ENCODE measurements at regions not wholly inside any gene's neighbourhood (a gene's known extent, or its start where the extent isn't known, plus 50 kb on each side); places are given as distances from the start of the nearest gene placed in this dataset.

DNA sequence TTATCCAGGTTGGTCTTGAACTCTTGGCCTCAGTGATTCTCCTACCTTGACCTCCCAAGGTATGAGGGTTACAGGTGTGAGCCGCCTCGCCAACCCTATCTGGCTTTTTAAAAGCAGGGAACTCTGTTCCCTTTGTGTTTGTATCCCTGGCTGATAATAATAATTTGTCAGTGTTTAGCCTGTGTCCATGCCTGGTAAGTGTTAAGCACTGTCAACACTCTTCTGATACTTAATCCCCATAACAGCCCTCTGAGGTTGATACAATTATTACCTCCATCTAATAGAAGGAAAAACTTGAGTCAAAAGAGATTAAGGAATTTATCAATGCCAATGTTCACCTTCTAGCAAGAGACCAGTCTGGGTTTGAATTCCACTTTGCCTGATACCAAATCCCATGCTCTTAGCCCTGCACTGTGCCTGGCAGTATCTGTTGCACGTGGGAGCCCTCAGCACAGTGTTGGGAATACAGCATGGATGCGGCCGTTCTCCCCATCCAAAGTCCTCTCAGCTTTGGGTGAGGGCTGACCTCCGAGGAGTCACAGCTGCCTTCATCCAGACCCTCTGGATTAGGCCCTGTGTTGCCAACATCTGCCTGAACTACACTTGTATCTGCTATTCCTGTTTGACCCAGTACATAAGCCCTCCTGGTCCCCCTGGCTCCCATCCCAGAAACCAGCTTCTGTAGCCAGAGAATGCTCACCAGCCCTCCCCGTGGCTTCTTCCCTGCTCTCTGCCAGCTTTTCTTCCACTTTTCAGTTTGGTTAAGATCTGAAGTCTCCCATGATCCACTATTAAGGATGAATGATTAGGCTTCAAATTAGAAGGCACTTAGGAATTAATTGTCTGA, 335.6 kb upstream of the ASIC2 start:
- DNase-seq (no peak), ATAC-seq (replicated peaks in 1 of 4) (no peak)
- H3K4me3 ChIP-seq (ENCODE audit: control insufficient read depth in 1 of 2, extremely low read depth in 1 of 2, low read length in 1 of 2) = no peak overlapping the region
- peaks cover 7 to 12% (median 11%) of the 10 kb centered on the region in 3 donors for H3K9me3 Mint-ChIP-seq
- no peak overlapping the region for H3K4me3 Mint-ChIP-seq
- no peaks in the 10 kb centered on the region for H3K9me3 ChIP-seq
- ChIA-PET CTCF (no interaction called here), POLR2A (no interaction called here)
- no peak overlapping the region for H3K27ac Mint-ChIP-seq
- 73% methylated on average over 5 of the region's 7 CpGs for WGBS (ENCODE audit: insufficient coverage)
- no peaks in the 10 kb centered on the region for H3K36me3 ChIP-seq (ENCODE audit: control insufficient read depth in 2 of 2, extremely low read depth in 1 of 2, insufficient read depth in 1 of 2, low read length in 1 of 2)
- no peaks in the 10 kb centered on the region for H3K4me1 Mint-ChIP-seq
- no peaks in the 10 kb centered on the region for H3K36me3 Mint-ChIP-seq
- H3K27me3 Mint-ChIP-seq = peaks cover 14 to 21% of the 10 kb centered on the region in 2 donors
- no peaks in the 10 kb centered on the region for H3K4me1 ChIP-seq (ENCODE audit: control insufficient read depth in 1 of 2, extremely low read depth in 1 of 2, insufficient read depth in 2 of 2, low read length in 2 of 2)
- no peak overlapping the region for H3K27ac ChIP-seq (ENCODE audit: low read length)
- H3K27me3 ChIP-seq (replicated peaks in 1 of 2; ENCODE audit: control insufficient read depth in 2 of 2, extremely low read depth in 1 of 2, insufficient read depth in 2 of 2, low read length in 1 of 2) = peaks cover 0 to 7% of the 10 kb centered on the region in 2 experiments

GRCh38 chr17:33633446-33633845, 340.4 kb upstream of the ASIC2 start:
- no peaks in the 10 kb centered on the region for H3K36me3 ChIP-seq (ENCODE audit: control insufficient read depth in 2 of 2, extremely low read depth in 1 of 2, insufficient read depth in 1 of 2, low read length in 1 of 2)
- peaks cover 2 to 4% of the 10 kb centered on the region in 2 experiments for H3K4me1 ChIP-seq (ENCODE audit: control insufficient read depth in 1 of 2, extremely low read depth in 1 of 2, insufficient read depth in 2 of 2, low read length in 2 of 2)
- H3K4me3 ChIP-seq (ENCODE audit: control insufficient read depth in 1 of 2, extremely low read depth in 1 of 2, low read length in 1 of 2) = no peak overlapping the region
- H3K27me3 ChIP-seq (replicated peaks in 1 of 2; ENCODE audit: control insufficient read depth in 2 of 2, extremely low read depth in 1 of 2, insufficient read depth in 2 of 2, low read length in 1 of 2) = peaks cover 0 to 7% of the 10 kb centered on the region in 2 experiments
- ChIA-PET POLR2A (no interaction called here), CTCF (no interaction called here)
- no peaks in the 10 kb centered on the region for H3K36me3 Mint-ChIP-seq
- H3K27me3 Mint-ChIP-seq = peaks cover 14 to 19% of the 10 kb centered on the region in 2 donors
- peaks cover 3% of the 10 kb centered on the region for H3K9me3 ChIP-seq
- H3K27ac Mint-ChIP-seq = no peak overlapping the region
- no peak for ATAC-seq (replicated peaks in 1 of 4)
- H3K27ac ChIP-seq (ENCODE audit: low read length) = no peak overlapping the region
- DNase-seq = no peak
- no peak overlapping the region for H3K4me3 Mint-ChIP-seq
- 79% methylated on average over 6 of the region's 6 CpGs for WGBS (ENCODE audit: insufficient coverage)
- H3K9me3 Mint-ChIP-seq = peaks cover 19 to 26% (median 24%) of the 10 kb centered on the region in 3 donors
- peaks cover 8 to 12% (median 11%) of the 10 kb centered on the region in 3 donors for H3K4me1 Mint-ChIP-seq

- no peaks in the 10 kb centered on the region for H3K36me3 Mint-ChIP-seq
- Histone ChIP-seq H3K4me1 (ENCODE audit: control insufficient read depth in 1 of 2, extremely low read depth in 1 of 2, insufficient read depth in 2 of 2, low read length in 2 of 2) (peaks cover 2 to 4% of the 10 kb centered on the region in 2 experiments), H3K27ac (ENCODE audit: low read length) (no peak overlapping the region), H3K9me3 (peaks cover 3% of the 10 kb centered on the region), H3K4me3 (ENCODE audit: control insufficient read depth in 1 of 2, extremely low read depth in 1 of 2, low read length in 1 of 2) (no peak overlapping the region), H3K27me3 (replicated peaks in 1 of 2; ENCODE audit: control insufficient read depth in 2 of 2, extremely low read depth in 1 of 2, insufficient read depth in 2 of 2, low read length in 1 of 2) (peaks cover 0 to 7% of the 10 kb centered on the region in 2 experiments), H3K36me3 (ENCODE audit: control insufficient read depth in 2 of 2, extremely low read depth in 1 of 2, insufficient read depth in 1 of 2, low read length in 1 of 2) (no peaks in the 10 kb centered on the region)
- POLR2A ChIA-PET = no interaction called here
- peaks cover 14 to 17% (median 16%) of the 10 kb centered on the region in 3 donors for H3K9me3 Mint-ChIP-seq
- CTCF ChIA-PET = no interaction called here
- peaks cover 8 to 12% (median 11%) of the 10 kb centered on the region in 3 donors for H3K4me1 Mint-ChIP-seq
- DNase-seq = no peak
- WGBS (ENCODE audit: insufficient coverage) = 39% methylated on average over 2 of the region's 3 CpGs
- H3K27me3 Mint-ChIP-seq = peaks cover 3 to 11% of the 10 kb centered on the region in 2 donors
- no peak for ATAC-seq (replicated peaks in 1 of 4)
- peak overlapping the region; percentile 28 for H3K27ac Mint-ChIP-seq
- peak overlapping the region in 1 of 3 donors; percentile 39 for H3K4me3 Mint-ChIP-seq
Observed at GRCh38 chr17:33637534-33637933, 344.4 kb upstream of the ASIC2 start.

DNA sequence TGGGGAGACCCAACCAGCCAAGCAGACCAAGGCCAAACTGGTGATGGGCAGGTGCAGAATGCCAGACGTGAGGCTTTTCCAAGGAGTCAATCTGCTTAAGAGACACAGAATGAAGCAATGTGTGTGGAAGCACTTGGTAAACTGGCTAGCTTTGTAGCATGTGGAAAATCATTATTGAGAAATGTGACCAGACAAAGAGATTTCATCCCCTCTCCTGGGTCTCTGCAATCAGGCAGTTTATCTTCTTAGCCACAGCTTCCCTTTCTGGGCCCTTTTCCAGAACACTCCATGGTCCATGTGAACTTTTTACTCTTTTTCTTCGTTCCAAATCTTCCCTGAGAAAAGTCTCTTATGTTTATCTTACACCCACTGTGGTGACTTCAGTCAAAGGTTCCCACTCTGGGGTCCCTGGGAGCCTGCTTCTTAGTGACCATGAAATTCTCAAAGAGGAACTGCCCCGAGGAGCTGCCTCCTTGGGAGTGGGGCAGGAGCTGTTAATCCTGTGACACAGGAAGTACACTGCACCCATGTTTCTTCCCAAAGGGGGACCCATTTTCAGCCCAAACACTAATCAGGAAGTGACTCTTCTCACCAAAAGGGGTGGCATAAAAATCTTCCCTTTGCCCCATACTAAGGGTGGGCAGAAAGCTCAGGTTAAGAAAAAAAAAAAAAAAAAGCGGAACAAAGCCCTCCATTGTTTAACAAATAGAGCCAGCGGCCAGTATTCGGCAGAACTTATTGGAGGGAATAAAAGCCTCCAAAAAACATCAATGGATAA, 346.2 kb upstream of the ASIC2 start:
- no peak for DNase-seq
- ATAC-seq (replicated peaks in 1 of 4) = no peak
- Histone ChIP-seq H3K27ac (ENCODE audit: low read length) (no peak overlapping the region), H3K4me1 (ENCODE audit: control insufficient read depth in 1 of 2, extremely low read depth in 1 of 2, insufficient read depth in 2 of 2, low read length in 2 of 2) (peaks cover 2 to 4% of the 10 kb centered on the region in 2 experiments), H3K9me3 (peaks cover 3% of the 10 kb centered on the region), H3K36me3 (ENCODE audit: control insufficient read depth in 2 of 2, extremely low read depth in 1 of 2, insufficient read depth in 1 of 2, low read length in 1 of 2) (no peaks in the 10 kb centered on the region), H3K27me3 (replicated peaks in 1 of 2; ENCODE audit: control insufficient read depth in 2 of 2, extremely low read depth in 1 of 2, insufficient read depth in 2 of 2, low read length in 1 of 2) (no peaks in the 10 kb centered on the region), H3K4me3 (ENCODE audit: control insufficient read depth in 1 of 2, extremely low read depth in 1 of 2, low read length in 1 of 2) (no peak overlapping the region)
- Mint-ChIP-seq H3K27me3 (peaks cover 6% of the 10 kb centered on the region in 2 donors), H3K9me3 (peaks cover 14 to 19% (median 16%) of the 10 kb centered on the region in 3 donors), H3K4me3 (no peak overlapping the region), H3K4me1 (peaks cover 8 to 12% (median 11%) of the 10 kb centered on the region in 3 donors), H3K27ac (no peak overlapping the region), H3K36me3 (no peaks in the 10 kb centered on the region)
- ChIA-PET POLR2A (no interaction called here), CTCF (interaction anchor here in 1 of 2 donors (0.6 kb wide), 1 partner anchor 1048 kb away, joined by 3 read pairs; no protein-coding TSS in a partner anchor)
- WGBS (ENCODE audit: insufficient coverage) = 69% methylated on average over 2 of the region's 6 CpGs

- Histone ChIP-seq H3K27me3 (replicated peaks in 1 of 2; ENCODE audit: control insufficient read depth in 2 of 2, extremely low read depth in 1 of 2, insufficient read depth in 2 of 2, low read length in 1 of 2) (no peaks in the 10 kb centered on the region), H3K36me3 (ENCODE audit: control insufficient read depth in 2 of 2, extremely low read depth in 1 of 2, insufficient read depth in 1 of 2, low read length in 1 of 2) (no peaks in the 10 kb centered on the region), H3K4me1 (ENCODE audit: control insufficient read depth in 1 of 2, extremely low read depth in 1 of 2, insufficient read depth in 2 of 2, low read length in 2 of 2) (peaks cover 2 to 4% of the 10 kb centered on the region in 2 experiments), H3K4me3 (ENCODE audit: control insufficient read depth in 1 of 2, extremely low read depth in 1 of 2, low read length in 1 of 2) (no peak overlapping the region), H3K9me3 (peaks cover 3% of the 10 kb centered on the region), H3K27ac (ENCODE audit: low read length) (no peak overlapping the region)
- whole genome bisulfite sequencing (ENCODE audit: insufficient coverage) = 92% methylated on average over 4 of the region's 8 CpGs
- Mint-ChIP-seq H3K36me3 (no peaks in the 10 kb centered on the region), H3K9me3 (peaks cover 14 to 26% (median 15%) of the 10 kb centered on the region in 3 donors), H3K27me3 (peaks cover 9 to 12% of the 10 kb centered on the region in 2 donors), H3K4me1 (peaks cover 8 to 12% (median 11%) of the 10 kb centered on the region in 3 donors), H3K27ac (no peak overlapping the region), H3K4me3 (no peak overlapping the region)
- ChIA-PET POLR2A (no interaction called here), CTCF (no interaction called here)
- DNase-seq (no peak), ATAC-seq (replicated peaks in 1 of 4) (no peak)
Observed at GRCh38 chr17:33640629-33641028, 347.5 kb upstream of the ASIC2 start.

DNA sequence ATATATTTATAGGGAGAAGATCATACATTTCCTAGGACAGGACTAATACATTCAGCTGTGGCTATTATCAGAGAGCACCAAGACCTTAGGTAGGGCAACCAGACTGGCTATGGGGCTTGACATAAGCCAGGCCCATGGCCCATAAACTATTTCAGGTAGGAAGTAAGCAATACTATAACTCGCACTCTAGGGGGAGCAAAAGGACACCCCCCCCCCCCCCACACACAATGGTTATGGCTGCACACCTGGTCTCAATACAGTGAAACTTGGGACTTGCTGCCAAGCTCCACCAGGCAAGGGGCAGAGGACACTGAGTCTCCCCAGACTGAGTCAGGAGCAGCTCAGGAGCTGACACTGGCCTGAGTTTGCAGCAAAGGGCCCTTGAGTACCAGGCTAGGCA, 348.9 kb upstream of the ASIC2 start:
- Mint-ChIP-seq H3K27me3 (peaks cover 18 to 19% of the 10 kb centered on the region in 2 donors), H3K27ac (no peak overlapping the region), H3K4me1 (peaks cover 7 to 9% (median 8%) of the 10 kb centered on the region in 3 donors), H3K36me3 (no peaks in the 10 kb centered on the region), H3K9me3 (peaks cover 14 to 20% (median 15%) of the 10 kb centered on the region in 3 donors), H3K4me3 (no peak overlapping the region)
- H3K9me3 ChIP-seq = peaks cover 3% of the 10 kb centered on the region
- H3K27me3 ChIP-seq (replicated peaks in 1 of 2; ENCODE audit: control insufficient read depth in 2 of 2, extremely low read depth in 1 of 2, insufficient read depth in 2 of 2, low read length in 1 of 2) = no peaks in the 10 kb centered on the region
- H3K4me3 ChIP-seq (ENCODE audit: control insufficient read depth in 1 of 2, extremely low read depth in 1 of 2, low read length in 1 of 2) = no peak overlapping the region
- DNase-seq = no peak
- POLR2A ChIA-PET = no interaction called here
- ATAC-seq (replicated peaks in 1 of 4) = no peak
- peaks cover 2 to 3% of the 10 kb centered on the region in 2 experiments for H3K4me1 ChIP-seq (ENCODE audit: control insufficient read depth in 1 of 2, extremely low read depth in 1 of 2, insufficient read depth in 2 of 2, low read length in 2 of 2)
- CTCF ChIA-PET = no interaction called here
- no peaks in the 10 kb centered on the region for H3K36me3 ChIP-seq (ENCODE audit: control insufficient read depth in 2 of 2, extremely low read depth in 1 of 2, insufficient read depth in 1 of 2, low read length in 1 of 2)
- no CpG with 5 or more reads among the region's 1 CpG for WGBS (ENCODE audit: insufficient coverage)
- no peak overlapping the region for H3K27ac ChIP-seq (ENCODE audit: low read length)
